Erythroblast (primary cell): ENCODE measurements at regions not wholly inside any gene's neighbourhood (a gene's known extent, or its start where the extent isn't known, plus 50 kb on each side); places are given as distances from the start of the nearest gene placed in this dataset.

ENCODE experiments used
- GATA1 ChIP-seq: IDR thresholded peaks from 2 replicates; pipeline ENCODE4 v1.6.1; 2011; ENCODE audit warnings: low read depth, mild to moderate bottlenecking, control low read depth, low read length, moderate library complexity
- POLR2A ChIP-seq: IDR thresholded peaks from 2 replicates; pipeline ENCODE4 v1.6.1; 2011; ENCODE audit warnings: mild to moderate bottlenecking, low read length

DNA sequence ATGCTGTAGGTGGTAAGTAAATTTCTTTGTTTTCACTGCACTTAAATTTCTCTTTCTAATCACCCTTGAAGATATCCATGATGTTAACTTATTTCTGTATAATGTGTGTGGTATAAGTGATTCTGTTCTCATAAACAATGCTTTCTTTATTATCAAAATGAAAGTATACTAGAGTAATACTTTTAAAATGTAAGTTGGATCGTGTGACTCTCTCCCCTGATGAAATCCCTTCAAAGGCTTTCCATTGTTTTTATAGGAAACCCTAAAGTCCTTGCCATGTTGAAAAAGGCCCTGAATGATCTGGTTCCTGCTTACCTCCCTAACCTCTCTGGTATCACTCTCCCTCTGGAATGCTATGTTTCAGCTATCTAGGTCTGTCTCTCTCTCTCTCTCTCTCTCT lies 191.1 kb upstream of the LHX8 start:
- TF ChIP-seq POLR2A (no peak), GATA1 (no peak)
